ENCODE measurements at regions not wholly inside any gene's neighbourhood (a gene's known extent, or its start where the extent isn't known, plus 50 kb on each side); places are given as distances from the start of the nearest gene placed in this dataset.

GRCh38 chr13:73757481-73758233 lies 376.5 kb downstream of the KLF12 start:
- DNase-seq = no peak

GRCh38 chr13:73754727-73755292 lies 379.4 kb downstream of the KLF12 start:
- DNase-seq = peak in 4 of 51 donors; percentile 1 to 59 (median 9)

- no peak for DNase-seq
These were observed 380.0 kb downstream of the KLF12 start for GRCh38 chr13:73754241-73754640.

GRCh38 chr13:73751290-73751689 lies 382.9 kb downstream of the KLF12 start:
- DNase-seq = no peak

- no peak for DNase-seq
These were observed 385.8 kb downstream of the KLF12 start for GRCh38 chr13:73748404-73748803.

GRCh38 chr13:73745190-73745589 lies 389.0 kb downstream of the KLF12 start:
- DNase-seq = no peak

- DNase-seq = no peak
These were observed 391.2 kb downstream of the KLF12 start for GRCh38 chr13:73742982-73743381.

- no peak for DNase-seq
These were observed 392.5 kb downstream of the KLF12 start for GRCh38 chr13:73741742-73742141.

- no peak for DNase-seq
These were observed 393.1 kb downstream of the KLF12 start for GRCh38 chr13:73741111-73741510.

- DNase-seq = peak in 2 of 51 donors; percentile 1 to 37
These were observed 393.5 kb downstream of the KLF12 start for GRCh38 chr13:73740666-73741065.

GRCh38 chr13:73739394-73739793 lies 394.8 kb downstream of the KLF12 start:
- no peak for DNase-seq

GRCh38 chr13:73738626-73739025 lies 395.6 kb downstream of the KLF12 start:
- no peak for DNase-seq

- DNase-seq = no peak
These were observed 397.0 kb downstream of the KLF12 start for GRCh38 chr13:73737214-73737613.

GRCh38 chr13:73733706-73734105 lies 400.5 kb downstream of the KLF12 start:
- DNase-seq = no peak

GRCh38 chr13:73732350-73732749 lies 401.9 kb downstream of the KLF12 start:
- DNase-seq = no peak

GRCh38 chr13:73731564-73731963 lies 402.6 kb downstream of the KLF12 start:
- DNase-seq = no peak

GRCh38 chr13:73730014-73730413 lies 404.2 kb downstream of the KLF12 start:
- no peak for DNase-seq

GRCh38 chr13:73729046-73729445 lies 405.2 kb downstream of the KLF12 start:
- no peak for DNase-seq

- peak in 1 of 51 donors; percentile 22 for DNase-seq
These were observed 412.1 kb downstream of the KLF12 start for GRCh38 chr13:73722120-73722519.

- DNase-seq = no peak
These were observed 412.6 kb downstream of the KLF12 start for GRCh38 chr13:73721571-73721970.

- DNase-seq = no peak
These were observed 413.9 kb downstream of the KLF12 start for GRCh38 chr13:73720216-73720840.

- no peak for DNase-seq
These were observed 416.0 kb downstream of the KLF12 start for GRCh38 chr13:73718246-73718645.

- no peak for DNase-seq
These were observed 416.6 kb downstream of the KLF12 start for GRCh38 chr13:73717632-73718031.
